ENCODE measurements at regions not wholly inside any gene's neighbourhood (a gene's known extent, or its start where the extent isn't known, plus 50 kb on each side); places are given as distances from the start of the nearest gene placed in this dataset.

DNA sequence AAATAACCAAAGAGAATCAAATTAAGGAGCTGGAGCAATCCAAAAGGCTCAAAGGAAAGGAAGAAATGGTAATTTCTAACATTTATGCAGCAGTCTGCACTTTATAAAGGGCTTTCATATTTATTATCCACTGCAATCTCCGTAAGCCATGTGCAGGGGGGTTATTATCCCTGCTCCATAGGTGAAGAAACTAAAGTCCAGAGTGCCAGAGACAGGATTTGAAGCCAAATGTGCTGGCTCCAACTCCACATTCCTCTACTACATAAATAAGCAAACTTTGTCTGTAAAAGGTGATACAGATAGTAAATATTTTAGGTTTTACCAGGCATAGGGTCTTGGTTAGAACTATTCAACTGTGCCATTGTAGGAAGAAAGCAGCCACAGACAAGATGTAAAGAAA, 221.4 kb downstream of the MINAR1 start:
- Histone ChIP-seq H3K27me3 (ENCODE audit: control insufficient read depth in 2 of 2, insufficient read depth in 2 of 2, low read length in 2 of 2) (peaks cover 2 to 4% of the 10 kb centered on the region in 2 experiments), H3K79me2 (ENCODE audit: control insufficient read depth, insufficient read depth, low read length) (no peaks in the 10 kb centered on the region), H3K9me1 (replicated peaks; ENCODE audit: control insufficient read depth, extremely low read depth, insufficient read depth, low read length) (no peaks in the 10 kb centered on the region), H2AFZ (ENCODE audit: low read depth, low read length) (no peak overlapping the region), H3K4me2 (ENCODE audit: insufficient read depth, low read length) (no peak overlapping the region), H3K9me3 (replicated peaks; ENCODE audit: control insufficient read depth, insufficient read depth, low read length) (no peaks in the 10 kb centered on the region), H3K36me3 (ENCODE audit: control insufficient read depth in 2 of 2, extremely low read depth in 1 of 2, insufficient read depth in 2 of 2, low read length in 2 of 2) (no peaks in the 10 kb centered on the region), H3K27ac (ENCODE audit: insufficient read depth, low read depth, low read length) (no peak overlapping the region), H3K4me1 (ENCODE audit: control insufficient read depth, extremely low read depth, insufficient read depth, low read length) (no peaks in the 10 kb centered on the region), H3K4me3 (replicated peaks in 1 of 3; ENCODE audit: insufficient read depth in 1 of 3, low read depth in 1 of 3, low read length in 3 of 3) (no peak overlapping the region), H3K9ac (replicated peaks; ENCODE audit: extremely low read depth, insufficient read depth, low read length) (no peak overlapping the region), H4K20me1 (replicated peaks; ENCODE audit: control insufficient read depth, extremely low read depth, insufficient read depth, low read length) (no peaks in the 10 kb centered on the region)
- TF ChIP-seq JUN (IDR thresholded peaks at IDR 0.05; ENCODE audit: borderline replicate concordance, insufficient read depth, insufficient read length, low read depth) = no peak
- TF ChIP-seq FOS (IDR thresholded peaks at IDR 0.05; ENCODE audit: borderline replicate concordance, insufficient read depth, low read length) = no peak
- TF ChIP-seq, protein P1, sequence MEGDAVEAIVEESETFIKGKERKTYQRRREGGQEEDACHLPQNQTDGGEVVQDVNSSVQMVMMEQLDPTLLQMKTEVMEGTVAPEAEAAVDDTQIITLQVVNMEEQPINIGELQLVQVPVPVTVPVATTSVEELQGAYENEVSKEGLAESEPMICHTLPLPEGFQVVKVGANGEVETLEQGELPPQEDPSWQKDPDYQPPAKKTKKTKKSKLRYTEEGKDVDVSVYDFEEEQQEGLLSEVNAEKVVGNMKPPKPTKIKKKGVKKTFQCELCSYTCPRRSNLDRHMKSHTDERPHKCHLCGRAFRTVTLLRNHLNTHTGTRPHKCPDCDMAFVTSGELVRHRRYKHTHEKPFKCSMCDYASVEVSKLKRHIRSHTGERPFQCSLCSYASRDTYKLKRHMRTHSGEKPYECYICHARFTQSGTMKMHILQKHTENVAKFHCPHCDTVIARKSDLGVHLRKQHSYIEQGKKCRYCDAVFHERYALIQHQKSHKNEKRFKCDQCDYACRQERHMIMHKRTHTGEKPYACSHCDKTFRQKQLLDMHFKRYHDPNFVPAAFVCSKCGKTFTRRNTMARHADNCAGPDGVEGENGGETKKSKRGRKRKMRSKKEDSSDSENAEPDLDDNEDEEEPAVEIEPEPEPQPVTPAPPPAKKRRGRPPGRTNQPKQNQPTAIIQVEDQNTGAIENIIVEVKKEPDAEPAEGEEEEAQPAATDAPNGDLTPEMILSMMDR (IDR thresholded peaks at IDR 0.05; ENCODE audit: extremely low read depth in 1 of 2, insufficient read depth in 1 of 2, low read depth in 1 of 2, low read length in 2 of 2) = no peak
- TF ChIP-seq EZH2 (IDR thresholded peaks at IDR 0.05; ENCODE audit: borderline replicate concordance, low read depth, low read length, severe bottlenecking) = no peak
- no peak for DNase-seq (ENCODE audit: low read depth, low spot score)
- dilution Hi-C loops (cut with MboI; ENCODE audit: extremely low pct_ligation_motif_present, low sequenced_read_pairs) (no loop called here), intact Hi-C loops (cut with micrococcal nuclease) (no loop called here)
- ChIA-PET POLR2A (no interaction called here), CTCF (no interaction called here)
- FAIRE-seq = no peak
- no TSS peak for BruUV-seq (replicated peaks)

DNA sequence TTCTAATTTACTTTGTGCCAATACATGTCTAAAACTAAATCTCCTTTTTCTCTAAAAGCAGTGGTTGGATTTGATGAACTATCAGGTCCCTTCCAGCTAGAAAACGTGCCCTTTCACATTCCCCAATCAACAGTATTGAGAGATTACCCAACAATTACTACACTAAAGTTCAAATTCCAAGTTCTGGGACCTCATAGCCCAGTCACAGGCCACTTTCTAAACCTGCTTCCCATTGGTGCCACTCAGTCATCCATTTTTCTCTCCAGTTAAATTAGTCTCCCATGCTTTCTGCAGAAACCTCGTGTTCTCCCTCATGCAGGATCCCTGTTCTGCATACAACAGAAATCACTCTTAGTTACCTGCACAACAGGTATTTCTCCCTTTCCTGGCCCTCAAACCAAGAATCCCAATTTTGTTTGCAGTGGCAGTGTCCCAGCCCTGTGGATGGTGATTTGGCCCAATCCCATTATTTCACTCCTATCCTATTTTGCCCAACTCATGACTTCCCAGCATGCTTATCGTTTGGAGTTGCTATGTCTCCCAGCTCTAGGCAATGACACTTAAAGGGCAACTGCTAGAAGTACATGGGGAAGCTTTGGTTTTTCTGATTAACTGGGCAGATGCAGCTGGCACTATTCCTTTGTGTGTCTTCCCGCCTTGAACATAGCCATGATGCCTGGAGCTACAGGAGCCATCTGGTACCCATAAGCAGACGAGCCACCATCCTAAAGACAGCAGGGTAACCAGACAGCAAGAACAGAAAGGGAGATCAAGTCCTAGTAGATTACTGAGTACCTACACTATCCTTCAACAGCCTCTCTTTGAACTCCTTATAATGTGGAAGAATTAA, 224.2 kb downstream of the MINAR1 start:
- Histone ChIP-seq H4K20me1 (replicated peaks; ENCODE audit: control insufficient read depth, extremely low read depth, insufficient read depth, low read length) (no peaks in the 10 kb centered on the region), H3K4me3 (replicated peaks in 1 of 3; ENCODE audit: insufficient read depth in 1 of 3, low read depth in 1 of 3, low read length in 3 of 3) (no peak overlapping the region), H3K79me2 (ENCODE audit: control insufficient read depth, insufficient read depth, low read length) (no peaks in the 10 kb centered on the region), H3K27me3 (ENCODE audit: control insufficient read depth in 2 of 2, insufficient read depth in 2 of 2, low read length in 2 of 2) (peaks cover 2 to 4% of the 10 kb centered on the region in 2 experiments), H3K4me2 (ENCODE audit: insufficient read depth, low read length) (no peak overlapping the region), H3K9me1 (replicated peaks; ENCODE audit: control insufficient read depth, extremely low read depth, insufficient read depth, low read length) (no peaks in the 10 kb centered on the region), H3K36me3 (ENCODE audit: control insufficient read depth in 2 of 2, extremely low read depth in 1 of 2, insufficient read depth in 2 of 2, low read length in 2 of 2) (no peaks in the 10 kb centered on the region), H3K4me1 (ENCODE audit: control insufficient read depth, extremely low read depth, insufficient read depth, low read length) (no peaks in the 10 kb centered on the region), H3K9ac (replicated peaks; ENCODE audit: extremely low read depth, insufficient read depth, low read length) (no peak overlapping the region), H2AFZ (ENCODE audit: low read depth, low read length) (no peak overlapping the region), H3K9me3 (replicated peaks; ENCODE audit: control insufficient read depth, insufficient read depth, low read length) (no peaks in the 10 kb centered on the region), H3K27ac (ENCODE audit: insufficient read depth, low read depth, low read length) (no peak overlapping the region)
- intact Hi-C loops (cut with micrococcal nuclease) = no loop called here
- dilution Hi-C loops (cut with MboI; ENCODE audit: extremely low pct_ligation_motif_present, low sequenced_read_pairs) = no loop called here
- no TSS peak for BruUV-seq (replicated peaks)
- FAIRE-seq = no peak
- CTCF ChIA-PET = no interaction called here
- no peak for DNase-seq (ENCODE audit: low read depth, low spot score)
- POLR2A ChIA-PET = no interaction called here
- TF ChIP-seq POLR2AphosphoS5 (IDR thresholded peaks at IDR 0.05; ENCODE audit: insufficient read depth, low read depth, low read length) = no peak
- no peak for TF ChIP-seq FOS (IDR thresholded peaks at IDR 0.05; ENCODE audit: borderline replicate concordance, insufficient read depth, low read length)
- TF ChIP-seq POLR2A (IDR thresholded peaks at IDR 0.05; ENCODE audit: low read depth, low read length) = no peak
- TF ChIP-seq JUN (IDR thresholded peaks at IDR 0.05; ENCODE audit: borderline replicate concordance, insufficient read depth, insufficient read length, low read depth) = no peak
- TF ChIP-seq, protein P2, sequence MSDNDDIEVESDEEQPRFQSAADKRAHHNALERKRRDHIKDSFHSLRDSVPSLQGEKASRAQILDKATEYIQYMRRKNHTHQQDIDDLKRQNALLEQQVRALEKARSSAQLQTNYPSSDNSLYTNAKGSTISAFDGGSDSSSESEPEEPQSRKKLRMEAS (IDR thresholded peaks at IDR 0.05; ENCODE audit: insufficient read depth, insufficient read length) = no peak
- no peak for TF ChIP-seq MYC (IDR thresholded peaks at IDR 0.05; ENCODE audit: low read depth, low read length)
- no peak for TF ChIP-seq EZH2 (IDR thresholded peaks at IDR 0.05; ENCODE audit: borderline replicate concordance, low read depth, low read length, severe bottlenecking)
- TF ChIP-seq GATA2 (IDR thresholded peaks at IDR 0.05; ENCODE audit: insufficient read depth, insufficient read length, low read depth, low read length) = no peak
- TF ChIP-seq, protein P1 (IDR thresholded peaks at IDR 0.05; ENCODE audit: extremely low read depth in 1 of 2, insufficient read depth in 1 of 2, low read depth in 1 of 2, low read length in 2 of 2) = no peak

All from endothelial cell of umbilical vein (primary cell).